Colonic mucosa (tissue), 4 donors: ENCODE measurements at regions not wholly inside any gene's neighbourhood (a gene's known extent, or its start where the extent isn't known, plus 50 kb on each side); places are given as distances from the start of the nearest gene placed in this dataset.
A peak's percentile ranks its signal among the peaks of the same experiment; 100 is the strongest.

ENCODE experiments used
- DNase-seq: peaks from one replicate; pipeline ENCODE4 v3.0.0-alpha.2; 2020
- H3K27ac ChIP-seq: fragments of 200-600 bp; one replicate; pipeline ENCODE4 v1.8.0; 2021
- H3K27me3 ChIP-seq: fragments of 200-600 bp; one replicate; pipeline ENCODE4 v1.8.0; 2021
- H3K36me3 ChIP-seq: fragments of 200-600 bp; one replicate; pipeline ENCODE4 v1.8.0; 2021
- H3K4me1 ChIP-seq: fragments of 200-600 bp; one replicate; pipeline ENCODE4 v1.8.0; 2021; ENCODE audit warnings: mild to moderate bottlenecking
- H3K4me3 ChIP-seq: fragments of 200-600 bp; one replicate; pipeline ENCODE4 v1.8.0; 2021
- H3K9ac ChIP-seq, 2 donors: one replicate each; pipeline ENCODE4 v1.7.0; 2013; ENCODE audit warnings: control low read depth in 2 of 2, low read depth in 2 of 2, low read length in 2 of 2
- H3K9me3 ChIP-seq: fragments of 200-600 bp; one replicate; pipeline ENCODE4 v1.8.0; 2021
- intact Hi-C: fragments of 100-400 bp; cut with DNase I; formaldehyde crosslinking; loops from one replicate; pipeline ENCODE4 v1.14.1; 2022
- TF ChIP-seq, protein P1 (sequence below): fragments of 200-600 bp; IDR thresholded peaks from one replicate; pipeline ENCODE4 v1.8.0; 2022; ENCODE audit warnings: antibody characterized with exemption, mild to moderate bottlenecking
- donor health status: healthy.
- donor health status: DM: no; HTN: no; CAD: no.
- donor health status: DM: no; HTN: no; CAD: no.

DNA sequence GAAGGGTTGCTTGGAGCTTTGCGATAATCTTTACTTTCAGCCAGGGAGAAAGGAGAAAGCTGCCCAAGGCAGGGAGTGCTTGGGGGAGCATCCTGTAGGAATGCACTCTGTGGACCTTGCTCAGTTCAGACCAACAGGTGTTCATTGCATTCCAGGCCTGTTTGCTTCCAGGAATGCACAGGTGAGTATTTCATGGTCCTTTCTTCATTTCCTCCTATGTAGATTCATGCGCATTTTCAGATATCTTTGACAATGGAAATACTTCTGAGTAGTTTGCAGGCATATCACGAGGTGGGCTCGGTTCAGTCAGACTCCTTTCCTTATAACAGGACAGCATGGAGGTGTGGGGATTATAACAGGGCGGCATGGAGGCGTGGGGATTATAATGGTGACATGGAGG, 254.8 kb downstream of the FGF9 start:
- Histone ChIP-seq H3K27ac (no peak overlapping the region), H3K9ac (no peak overlapping the region), H3K4me3 (no peak overlapping the region), H3K9me3 (no peaks in the 10 kb centered on the region), H3K27me3 (no peaks in the 10 kb centered on the region), H3K4me1 (no peaks in the 10 kb centered on the region), H3K36me3 (no peaks in the 10 kb centered on the region)
- intact Hi-C loops, result no loop called here
- DNase-seq, result no peak
- TF ChIP-seq, protein P1, sequence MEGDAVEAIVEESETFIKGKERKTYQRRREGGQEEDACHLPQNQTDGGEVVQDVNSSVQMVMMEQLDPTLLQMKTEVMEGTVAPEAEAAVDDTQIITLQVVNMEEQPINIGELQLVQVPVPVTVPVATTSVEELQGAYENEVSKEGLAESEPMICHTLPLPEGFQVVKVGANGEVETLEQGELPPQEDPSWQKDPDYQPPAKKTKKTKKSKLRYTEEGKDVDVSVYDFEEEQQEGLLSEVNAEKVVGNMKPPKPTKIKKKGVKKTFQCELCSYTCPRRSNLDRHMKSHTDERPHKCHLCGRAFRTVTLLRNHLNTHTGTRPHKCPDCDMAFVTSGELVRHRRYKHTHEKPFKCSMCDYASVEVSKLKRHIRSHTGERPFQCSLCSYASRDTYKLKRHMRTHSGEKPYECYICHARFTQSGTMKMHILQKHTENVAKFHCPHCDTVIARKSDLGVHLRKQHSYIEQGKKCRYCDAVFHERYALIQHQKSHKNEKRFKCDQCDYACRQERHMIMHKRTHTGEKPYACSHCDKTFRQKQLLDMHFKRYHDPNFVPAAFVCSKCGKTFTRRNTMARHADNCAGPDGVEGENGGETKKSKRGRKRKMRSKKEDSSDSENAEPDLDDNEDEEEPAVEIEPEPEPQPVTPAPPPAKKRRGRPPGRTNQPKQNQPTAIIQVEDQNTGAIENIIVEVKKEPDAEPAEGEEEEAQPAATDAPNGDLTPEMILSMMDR, result no peak

DNA sequence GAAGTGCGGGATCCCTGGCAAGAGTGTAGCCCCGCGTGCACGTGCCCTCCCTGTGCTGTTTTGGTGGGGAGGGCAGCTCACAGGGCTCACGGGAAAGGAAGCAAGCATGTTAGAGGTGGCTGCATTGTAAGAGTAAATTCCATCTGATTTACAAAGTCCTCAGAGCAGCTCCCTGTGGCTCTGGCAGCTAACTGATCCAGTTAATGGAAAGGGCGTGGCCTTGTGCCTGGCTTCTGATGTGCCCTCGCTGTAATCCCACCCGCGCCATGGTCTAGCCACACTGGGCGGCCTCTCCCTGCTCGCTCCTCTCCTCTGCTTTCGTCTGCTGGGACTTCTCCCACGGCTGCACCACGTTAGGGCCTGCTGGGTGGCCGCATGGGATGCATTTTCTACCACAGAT, 258.5 kb downstream of the FGF9 start:
- Histone ChIP-seq H3K4me1 (no peaks in the 10 kb centered on the region), H3K9me3 (no peaks in the 10 kb centered on the region), H3K36me3 (no peaks in the 10 kb centered on the region), H3K4me3 (no peak overlapping the region), H3K9ac (no peak overlapping the region), H3K27ac (no peak overlapping the region), H3K27me3 (no peaks in the 10 kb centered on the region)
- TF ChIP-seq, protein P1, result no peak
- DNase-seq, result no peak
- intact Hi-C loops, result no loop called here

DNA sequence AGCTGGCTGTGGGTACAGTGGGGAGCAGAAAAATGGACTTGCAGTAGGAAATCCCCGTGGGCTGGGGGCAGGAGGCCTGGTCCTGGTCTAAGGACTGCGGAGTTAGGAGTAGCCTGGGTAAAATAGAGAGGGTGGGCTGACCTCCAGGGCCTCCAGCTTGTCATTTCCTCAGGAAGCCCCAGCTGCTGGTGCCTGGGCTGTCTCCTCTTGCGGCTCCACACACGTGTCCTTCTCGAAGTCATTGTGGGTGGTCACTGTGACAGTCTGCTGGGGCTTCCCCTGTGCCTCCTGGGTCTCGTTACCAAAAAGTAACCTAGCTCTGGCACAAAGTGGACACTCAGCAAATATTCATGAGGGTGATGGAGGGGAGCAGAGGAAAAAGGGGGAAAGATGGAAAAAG, 259.7 kb downstream of the FGF9 start:
- intact Hi-C loops, result no loop called here
- no peak overlapping the region for H3K4me3 ChIP-seq
- H3K36me3 ChIP-seq, result no peaks in the 10 kb centered on the region
- H3K27me3 ChIP-seq, result no peaks in the 10 kb centered on the region
- TF ChIP-seq, protein P1, result no peak
- no peak overlapping the region for H3K9ac ChIP-seq
- H3K4me1 ChIP-seq, result no peaks in the 10 kb centered on the region
- no peaks in the 10 kb centered on the region for H3K9me3 ChIP-seq
- no peak overlapping the region for H3K27ac ChIP-seq
- no peak for DNase-seq

DNA sequence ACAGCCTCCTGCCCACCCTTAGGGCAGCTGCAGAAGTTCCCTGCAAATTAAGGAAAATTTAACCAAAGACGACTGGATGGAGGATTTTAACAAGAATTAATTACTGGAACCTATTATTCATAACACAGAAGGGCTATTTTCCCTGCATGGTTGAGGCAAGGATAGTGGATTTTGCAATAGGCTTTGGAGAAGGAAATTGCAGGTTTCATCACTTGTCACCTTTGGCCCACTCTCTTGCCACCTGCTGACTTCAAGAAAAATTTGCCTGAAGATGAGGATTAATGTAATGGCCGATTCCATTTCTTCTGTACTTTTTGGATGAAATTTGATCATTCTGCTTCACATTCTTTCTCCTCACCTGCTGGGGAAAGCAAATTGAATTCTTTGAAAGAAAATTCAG, 261.7 kb downstream of the FGF9 start:
- H3K36me3 ChIP-seq, result no peaks in the 10 kb centered on the region
- intact Hi-C loops, result no loop called here
- H3K9ac ChIP-seq, result no peak overlapping the region
- no peaks in the 10 kb centered on the region for H3K9me3 ChIP-seq
- no peak overlapping the region for H3K27ac ChIP-seq
- no peak for DNase-seq
- H3K4me3 ChIP-seq, result no peak overlapping the region
- TF ChIP-seq, protein P1, result no peak
- no peaks in the 10 kb centered on the region for H3K4me1 ChIP-seq
- no peaks in the 10 kb centered on the region for H3K27me3 ChIP-seq

DNA sequence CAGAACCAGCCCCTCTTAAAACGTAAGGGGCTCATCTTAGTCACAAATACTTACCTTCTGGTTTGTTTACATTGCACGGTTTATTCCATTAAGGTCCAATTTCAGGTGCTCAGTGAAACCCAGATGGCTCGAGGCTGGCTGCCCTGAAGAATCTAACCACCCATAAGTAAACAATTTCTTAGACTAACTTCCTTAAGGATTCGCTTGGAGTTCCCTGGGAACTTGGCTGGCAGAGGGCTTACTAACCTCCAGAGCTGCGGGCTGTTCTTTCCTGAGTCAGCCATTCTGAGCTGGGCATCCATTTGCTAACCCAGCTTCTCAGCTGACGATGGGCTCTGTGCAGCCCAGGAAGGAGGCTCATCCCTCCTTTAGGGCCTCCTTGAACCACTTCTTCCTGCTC, 262.1 kb downstream of the FGF9 start:
- Histone ChIP-seq H3K27me3 (no peaks in the 10 kb centered on the region), H3K36me3 (no peaks in the 10 kb centered on the region), H3K4me3 (no peak overlapping the region), H3K27ac (no peak overlapping the region), H3K9ac (no peak overlapping the region), H3K9me3 (no peaks in the 10 kb centered on the region), H3K4me1 (no peaks in the 10 kb centered on the region)
- peak; percentile 26 for DNase-seq
- intact Hi-C loops, result no loop called here
- TF ChIP-seq, protein P1, result no peak

DNA sequence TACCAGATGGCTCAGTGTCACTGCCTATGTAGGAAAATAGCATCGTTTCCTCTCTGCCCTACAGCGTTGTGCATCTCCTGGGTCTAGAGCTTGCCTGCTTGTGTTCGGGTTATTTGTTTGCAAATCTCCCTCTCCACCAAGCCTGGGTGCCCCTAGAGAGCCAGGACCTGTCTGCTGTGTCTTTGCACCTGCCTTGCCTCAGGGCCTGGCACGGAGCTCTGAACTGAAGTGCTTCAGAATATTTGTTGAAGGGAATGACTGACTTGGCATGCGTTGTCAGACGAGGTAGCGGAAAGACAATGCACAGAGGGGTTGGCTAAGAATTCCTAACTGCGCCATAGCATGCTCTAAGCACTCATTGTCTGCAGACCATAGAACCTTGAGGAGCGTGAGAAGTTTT, 263.4 kb downstream of the FGF9 start:
- Histone ChIP-seq H3K36me3 (no peaks in the 10 kb centered on the region), H3K9me3 (no peaks in the 10 kb centered on the region), H3K9ac (no peak overlapping the region), H3K27ac (no peak overlapping the region), H3K27me3 (no peaks in the 10 kb centered on the region), H3K4me1 (no peaks in the 10 kb centered on the region), H3K4me3 (no peak overlapping the region)
- DNase-seq, result no peak
- intact Hi-C loops, result no loop called here
- TF ChIP-seq, protein P1, result no peak
